ENCODE measurements at regions not wholly inside any gene's neighbourhood (a gene's known extent, or its start where the extent isn't known, plus 50 kb on each side); places are given as distances from the start of the nearest gene placed in this dataset.

GRCh38 chr4:180310616-180311015, 1932.6 kb upstream of the TENM3 start:
- no peak for TF ChIP-seq POLR2A (IDR thresholded peaks at IDR 0.05)
- TF ChIP-seq, protein P1, sequence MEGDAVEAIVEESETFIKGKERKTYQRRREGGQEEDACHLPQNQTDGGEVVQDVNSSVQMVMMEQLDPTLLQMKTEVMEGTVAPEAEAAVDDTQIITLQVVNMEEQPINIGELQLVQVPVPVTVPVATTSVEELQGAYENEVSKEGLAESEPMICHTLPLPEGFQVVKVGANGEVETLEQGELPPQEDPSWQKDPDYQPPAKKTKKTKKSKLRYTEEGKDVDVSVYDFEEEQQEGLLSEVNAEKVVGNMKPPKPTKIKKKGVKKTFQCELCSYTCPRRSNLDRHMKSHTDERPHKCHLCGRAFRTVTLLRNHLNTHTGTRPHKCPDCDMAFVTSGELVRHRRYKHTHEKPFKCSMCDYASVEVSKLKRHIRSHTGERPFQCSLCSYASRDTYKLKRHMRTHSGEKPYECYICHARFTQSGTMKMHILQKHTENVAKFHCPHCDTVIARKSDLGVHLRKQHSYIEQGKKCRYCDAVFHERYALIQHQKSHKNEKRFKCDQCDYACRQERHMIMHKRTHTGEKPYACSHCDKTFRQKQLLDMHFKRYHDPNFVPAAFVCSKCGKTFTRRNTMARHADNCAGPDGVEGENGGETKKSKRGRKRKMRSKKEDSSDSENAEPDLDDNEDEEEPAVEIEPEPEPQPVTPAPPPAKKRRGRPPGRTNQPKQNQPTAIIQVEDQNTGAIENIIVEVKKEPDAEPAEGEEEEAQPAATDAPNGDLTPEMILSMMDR (IDR thresholded peaks at IDR 0.05): no peak

Data from vagina (tissue), 2 donors.